GM23338 (cell line): ENCODE measurements at regions not wholly inside any gene's neighbourhood (a gene's known extent, or its start where the extent isn't known, plus 50 kb on each side); places are given as distances from the start of the nearest gene placed in this dataset.
A peak's percentile ranks its signal among the peaks of the same experiment; 100 is the strongest.

Experiments
- ATAC-seq: fragments of 200-7000 bp; cut with Tn5 transposase; 3 replicates; pipeline ENCODE4 v1.9.1; 2020
- DNase-seq: peaks from one replicate; pipeline ENCODE4 v3.0.0-alpha.2; 2015; ENCODE audit warnings: low spot score
- H2AFZ ChIP-seq: fragments of 200-600 bp; sonication (generic); 2 replicates; pipeline ENCODE4 v1.8.0; 2016; ENCODE audit warnings: antibody characterized with exemption, mild to moderate bottlenecking, moderate library complexity
- H3F3A ChIP-seq: fragments of 200-600 bp; sonication (generic); replicated peaks from 2 replicates; pipeline ENCODE4 v1.8.0; 2017; ENCODE audit warnings: antibody characterized with exemption, mixed run types, low read depth
- H3K27ac ChIP-seq: fragments of 200-600 bp; sonication (generic); 2 replicates; pipeline ENCODE4 v1.6.1; 2016; ENCODE audit warnings: low read depth
- H3K27me3 ChIP-seq: fragments of 200-600 bp; sonication (generic); 2 replicates; pipeline ENCODE4 v1.8.0; 2016; ENCODE audit warnings: mild to moderate bottlenecking, mixed run types, moderate library complexity; ENCODE audit not compliant: insufficient read depth
- H3K36me3 ChIP-seq: fragments of 200-600 bp; sonication (generic); 2 replicates; pipeline ENCODE4 v1.8.0; 2016; ENCODE audit warnings: mild to moderate bottlenecking; ENCODE audit not compliant: insufficient read depth
- H3K4me1 ChIP-seq: fragments of 200-600 bp; sonication (generic); 2 replicates; pipeline ENCODE4 v1.8.0; 2016; ENCODE audit warnings: mild to moderate bottlenecking, moderate library complexity; ENCODE audit not compliant: insufficient read depth
- H3K4me2 ChIP-seq: fragments of 200-600 bp; sonication (generic); 2 replicates; pipeline ENCODE4 v1.7.1; 2017; ENCODE audit warnings: mixed run types
- H3K4me3 ChIP-seq: fragments of 200-600 bp; sonication (generic); 2 replicates; pipeline ENCODE4 v1.6.1; 2016; ENCODE audit warnings: mixed run types
- H3K79me2 ChIP-seq: fragments of 200-600 bp; sonication (generic); replicated peaks from 2 replicates; pipeline ENCODE4 v1.8.0; 2017; ENCODE audit warnings: mild to moderate bottlenecking; ENCODE audit not compliant: insufficient read depth
- H3K9me2 ChIP-seq: fragments of 200-600 bp; sonication (generic); 2 replicates; pipeline ENCODE4 v1.8.0; 2017; ENCODE audit not compliant: insufficient read depth
- H4K20me1 ChIP-seq: fragments of 200-600 bp; sonication (generic); replicated peaks from 2 replicates; pipeline ENCODE4 v1.8.0; 2017; ENCODE audit warnings: mild to moderate bottlenecking; ENCODE audit not compliant: insufficient read depth
- H3K27ac Mint-ChIP-seq: 2 replicates; pipeline ENCODE4 v1.8.0; 2020; ENCODE audit warnings: inconsistent platforms, mild to moderate bottlenecking, moderate library complexity, mixed read lengths
- H3K27me3 Mint-ChIP-seq: 3 replicates; pipeline ENCODE4 v1.8.0; 2022; ENCODE audit warnings: low read depth, mild to moderate bottlenecking, moderate library complexity, mixed read lengths, inconsistent platforms; ENCODE audit not compliant: insufficient read depth, poor library complexity
- H3K36me3 Mint-ChIP-seq: 3 replicates; pipeline ENCODE4 v1.8.0; 2021; ENCODE audit warnings: low read depth, mild to moderate bottlenecking, inconsistent platforms, moderate library complexity, mixed read lengths
- H3K4me1 Mint-ChIP-seq: 3 replicates; pipeline ENCODE4 v1.8.0; 2020; ENCODE audit warnings: mild to moderate bottlenecking, inconsistent platforms, mixed read lengths
- H3K4me3 Mint-ChIP-seq: 3 replicates; pipeline ENCODE4 v1.8.0; 2021; ENCODE audit warnings: moderate library complexity, mild to moderate bottlenecking, inconsistent platforms, mixed read lengths
- H3K9me3 Mint-ChIP-seq: 3 replicates; pipeline ENCODE4 v1.8.0; 2020; ENCODE audit warnings: moderate library complexity, mild to moderate bottlenecking, inconsistent platforms, mixed read lengths
- CTCF ChIP-seq, 2 experiments: fragments of 200-600 bp in 1 of 2; sonication (generic) in 1 of 2; conservative IDR thresholded peaks; 2 replicates each; pipeline versions ENCODE4 v1.5.1 to v1.6.1; 2016 to 2017; ENCODE audit warnings: antibody characterized with exemption in 2 of 2, low read depth in 2 of 2, mild to moderate bottlenecking in 2 of 2, moderate library complexity in 1 of 2
- ETS1 ChIP-seq: IDR thresholded peaks from 2 replicates; pipeline ENCODE4 v1.6.1; 2016; ENCODE audit warnings: antibody characterized with exemption
- EZH2 ChIP-seq: fragments of 200-600 bp; sonication (generic); IDR thresholded peaks from one replicate; pipeline ENCODE4 v1.8.0; 2017; ENCODE audit warnings: antibody characterized with exemption, mild to moderate bottlenecking, low read depth; ENCODE audit not compliant: unreplicated experiment
- EZH2phosphoT487 ChIP-seq: fragments of 200-600 bp; sonication (generic); IDR thresholded peaks from one replicate; pipeline ENCODE4 v1.8.1; 2018; ENCODE audit warnings: antibody characterized with exemption; ENCODE audit not compliant: unreplicated experiment
- JUNB ChIP-seq: IDR thresholded peaks from one replicate; pipeline ENCODE4 v1.6.1; 2016; ENCODE audit warnings: antibody characterized with exemption; ENCODE audit not compliant: unreplicated experiment
- NANOG ChIP-seq: IDR thresholded peaks from 2 replicates; pipeline ENCODE4 v1.6.1; 2016; ENCODE audit warnings: antibody characterized with exemption, borderline replicate concordance
- POLR2AphosphoS5 ChIP-seq: IDR thresholded peaks from 2 replicates; pipeline ENCODE4 v1.6.1; 2016; ENCODE audit warnings: antibody characterized with exemption, low read depth
- REST ChIP-seq: IDR thresholded peaks from one replicate; pipeline ENCODE4 v1.6.1; 2018; ENCODE audit warnings: antibody characterized with exemption; ENCODE audit not compliant: unreplicated experiment
- STAT1 ChIP-seq: IDR thresholded peaks from one replicate; pipeline ENCODE4 v1.6.1; 2016; ENCODE audit warnings: antibody characterized with exemption; ENCODE audit not compliant: unreplicated experiment
- ZNF114 ChIP-seq: fragments of 250-450 bp; sonication (Bioruptor Pico); IDR thresholded peaks from 2 replicates; pipeline ENCODE4 v1.5.0; 2020; ENCODE audit warnings: mild to moderate bottlenecking, moderate library complexity

- Histone ChIP-seq H2AFZ (no peak overlapping the region), H3K27ac (no peak overlapping the region), H3K4me3 (no peak overlapping the region), H3K9me2 (peaks cover 5% of the 10 kb centered on the region; the same call in 1 of the 2 replicates), H3K36me3 (no peaks in the 10 kb centered on the region), H4K20me1 (no peaks in the 10 kb centered on the region), H3K4me2 (no peak overlapping the region), H3K27me3 (no peaks in the 10 kb centered on the region), H3K4me1 (no peaks in the 10 kb centered on the region), H3K79me2 (no peaks in the 10 kb centered on the region), H3F3A (no peaks in the 10 kb centered on the region)
- DNase-seq (peak; percentile 25), ATAC-seq (peak; percentile 55)
- TF ChIP-seq ZNF114 (CRISPR knock-in tag) (no peak), POLR2AphosphoS5 (no peak), STAT1 (no peak), JUNB (no peak), EZH2 (no peak)
- 0 out of 3 replicates have a peak, but pooled peaks cover 7% of the 10 kb centered on the region for H3K36me3 Mint-ChIP-seq
- H3K27me3 Mint-ChIP-seq: no peaks in the 10 kb centered on the region
- no peak overlapping the region for H3K4me3 Mint-ChIP-seq
- H3K4me1 Mint-ChIP-seq: no peaks in the 10 kb centered on the region
- no peak overlapping the region for H3K27ac Mint-ChIP-seq
- H3K9me3 Mint-ChIP-seq: peaks cover 15% of the 10 kb centered on the region
Measured at GRCh38 chr4:119906277-119906676, 160.4 kb downstream of the MAD2L1 start.

- Mint-ChIP-seq H3K4me1 (no peaks in the 10 kb centered on the region), H3K27me3 (no peaks in the 10 kb centered on the region), H3K27ac (no peak overlapping the region), H3K36me3 (no peaks in the 10 kb centered on the region), H3K4me3 (no peak overlapping the region), H3K9me3 (no peaks in the 10 kb centered on the region)
- H3K9me2 ChIP-seq: no peaks in the 10 kb centered on the region
- TF ChIP-seq POLR2AphosphoS5 (no peak), CTCF (conservative IDR thresholded peaks at IDR 0.05; ENCODE audit: low read depth in 2 of 2) (no peak), ETS1 (no peak), REST (no peak), ZNF114 (CRISPR knock-in tag) (no peak), NANOG (no peak), EZH2phosphoT487 (no peak)
- no peak overlapping the region for H3K4me3 ChIP-seq
- ATAC-seq: no peak
- H2AFZ ChIP-seq: no peak overlapping the region
- no peaks in the 10 kb centered on the region for H3K36me3 ChIP-seq
- DNase-seq: no peak
- no peaks in the 10 kb centered on the region for H3F3A ChIP-seq
- no peaks in the 10 kb centered on the region for H4K20me1 ChIP-seq
- H3K27me3 ChIP-seq: no peaks in the 10 kb centered on the region
- no peak overlapping the region for H3K4me2 ChIP-seq
- no peak overlapping the region for H3K27ac ChIP-seq
- H3K4me1 ChIP-seq: no peaks in the 10 kb centered on the region
- H3K79me2 ChIP-seq: no peaks in the 10 kb centered on the region
Measured at GRCh38 chr4:119898211-119898610, 168.4 kb downstream of the MAD2L1 start.
